Keratinocyte (primary cell): ENCODE measurements at regions not wholly inside any gene's neighbourhood (a gene's known extent, or its start where the extent isn't known, plus 50 kb on each side); places are given as distances from the start of the nearest gene placed in this dataset.
"Not testable (repeated sequence)": the region's sequence is repeated elsewhere in the genome, so short reads cannot be mapped to it uniquely, and the experiment has no call there.

Experiments
- DNase-seq: peaks from one replicate; pipeline ENCODE4 v3.0.0-alpha.2; 2011; ENCODE audit warnings: low read depth, missing footprints, low spot score
- FAIRE-seq: peaks from 2 replicates; lab custom pipeline; 2011; peaks lifted over from hg19 to GRCh38; lab: Jason Lieb, UNC
- H2AFZ ChIP-seq: 2 replicates; pipeline ENCODE4 v1.6.0; 2012; ENCODE audit warnings: low read length, control low read depth, inconsistent platforms; ENCODE audit not compliant: control insufficient read depth
- H3K27ac ChIP-seq: 2 replicates; pipeline ENCODE4 v1.5.1; 2011; ENCODE audit warnings: low read length; ENCODE audit not compliant: control insufficient read depth, insufficient read depth
- H3K27me3 ChIP-seq: 3 replicates; pipeline ENCODE4 v1.6.0; 2011; ENCODE audit warnings: low read length; ENCODE audit not compliant: control insufficient read depth, insufficient read depth; ENCODE audit errors: extremely low read depth
- H3K36me3 ChIP-seq, 2 experiments: 2 replicates in 1 of 2; 3 replicates in 1 of 2; pipeline ENCODE4 v1.5.1; 2011; ENCODE audit warnings: low read length in 2 of 2, mild to moderate bottlenecking in 1 of 2; ENCODE audit not compliant: control insufficient read depth in 2 of 2, insufficient read depth in 2 of 2; ENCODE audit errors: extremely low read depth in 1 of 2
- H3K4me1 ChIP-seq: 3 replicates; pipeline ENCODE4 v1.5.1; 2011; ENCODE audit warnings: low read length; ENCODE audit not compliant: control insufficient read depth, insufficient read depth; ENCODE audit errors: extremely low read depth
- H3K4me2 ChIP-seq: 3 replicates; pipeline ENCODE4 v1.6.0; 2011; ENCODE audit warnings: low read depth, low read length; ENCODE audit not compliant: control insufficient read depth, insufficient read depth; ENCODE audit errors: extremely low read depth
- H3K4me3 ChIP-seq, 3 experiments: fragments of 200-600 bp in 1 of 3; sonication (generic) in 1 of 3; 2 replicates in 2 of 3; 3 replicates in 1 of 3; pipeline ENCODE4 v1.5.1; 2011 to 2016; ENCODE audit warnings: low read length in 3 of 3, mild to moderate bottlenecking in 3 of 3, control low read depth in 2 of 3, inconsistent platforms in 1 of 3, low read depth in 1 of 3, mixed read lengths in 1 of 3, mixed run types in 1 of 3, moderate library complexity in 1 of 3; ENCODE audit not compliant: control insufficient read depth in 2 of 3, insufficient read depth in 2 of 3; ENCODE audit errors: extremely low read depth in 1 of 3
- H3K79me2 ChIP-seq: 2 replicates; pipeline ENCODE4 v1.6.0; 2012; ENCODE audit warnings: low read length; ENCODE audit not compliant: control insufficient read depth, insufficient read depth
- H3K9ac ChIP-seq: 3 replicates; pipeline ENCODE4 v1.6.0; 2011; ENCODE audit warnings: low read length; ENCODE audit not compliant: control insufficient read depth, insufficient read depth; ENCODE audit errors: extremely low read depth
- H3K9me1 ChIP-seq: 3 replicates; pipeline ENCODE4 v1.6.0; 2011; ENCODE audit warnings: low read length; ENCODE audit not compliant: control insufficient read depth, insufficient read depth; ENCODE audit errors: extremely low read depth
- H3K9me3 ChIP-seq: 2 replicates; pipeline ENCODE4 v1.5.1; 2012; ENCODE audit warnings: low read depth, low read length; ENCODE audit not compliant: control insufficient read depth
- H4K20me1 ChIP-seq: 3 replicates; pipeline ENCODE4 v1.6.0; 2011; ENCODE audit warnings: low read length; ENCODE audit not compliant: control insufficient read depth, insufficient read depth; ENCODE audit errors: extremely low read depth
- CTCF ChIP-seq, 3 experiments: IDR thresholded peaks in 1 of 3; conservative IDR thresholded peaks in 1 of 3; optimal IDR thresholded peaks in 1 of 3; 2 replicates in 2 of 3; 3 replicates in 1 of 3; pipeline versions ENCODE3 to v1.5.1; 2011; ENCODE audit warnings: low read length in 3 of 3, mild to moderate bottlenecking in 3 of 3, moderate library complexity in 2 of 3, control low read depth in 1 of 3, inconsistent platforms in 1 of 3; ENCODE audit not compliant: insufficient read depth in 2 of 3; ENCODE audit errors: extremely low read depth in 1 of 3
- EZH2 ChIP-seq: IDR thresholded peaks from one replicate; pipeline ENCODE4 v1.6.1; 2012; ENCODE audit warnings: inconsistent platforms, mild to moderate bottlenecking, low read length, moderate library complexity
- dilution Hi-C: fragments of 300-500 bp; cut with MboI; formaldehyde crosslinking; loops from one replicate; pipeline ENCODE4 v1.7.0; 2020; ENCODE audit warnings: low sequenced_read_pairs; ENCODE audit not compliant: extremely low pct_ligation_motif_present

- Histone ChIP-seq H3K9me3 (no peaks in the 10 kb centered on the region), H3K9me1 (no peaks in the 10 kb centered on the region), H4K20me1 (no peaks in the 10 kb centered on the region), H3K4me3 (no peak overlapping the region), H3K27me3 (no peaks in the 10 kb centered on the region), H3K27ac (no peak overlapping the region), H3K9ac (no peak overlapping the region), H3K79me2 (no peaks in the 10 kb centered on the region), H2AFZ (no peak overlapping the region), H3K4me1 (peaks cover 5% of the 10 kb centered on the region), H3K4me2 (no peak overlapping the region), H3K36me3 (no peaks in the 10 kb centered on the region)
- no peak for FAIRE-seq
- TF ChIP-seq EZH2: no peak
- no peak for TF ChIP-seq CTCF (optimal IDR thresholded peaks at IDR 0.05 in 1 of 3, IDR thresholded peaks at IDR 0.05 in 1 of 3, conservative IDR thresholded peaks at IDR 0.05 in 1 of 3; ENCODE audit: extremely low read depth in 1 of 3, insufficient read depth in 2 of 3, low read length in 3 of 3)
- DNase-seq: no peak
- dilution Hi-C loops: no loop called here
Observed at GRCh38 chr7:16266877-16267276, 154.5 kb downstream of the CRPPA start.

GRCh38 chr7:16266470-16266869 lies 154.9 kb downstream of the CRPPA start:
- H3K4me1 ChIP-seq, FAIRE-seq, H3K9me3 ChIP-seq, H3K9me1 ChIP-seq, H2AFZ ChIP-seq, H3K4me3 ChIP-seq, H3K9ac ChIP-seq, dilution Hi-C loops, H4K20me1 ChIP-seq, H3K27ac ChIP-seq, H3K27me3 ChIP-seq, H3K36me3 ChIP-seq, H3K79me2 ChIP-seq, DNase-seq, H3K4me2 ChIP-seq: not testable (repeated sequence)

- no peak for DNase-seq
- no peaks in the 10 kb centered on the region for H3K9me3 ChIP-seq
- H2AFZ ChIP-seq: no peak overlapping the region
- H3K4me3 ChIP-seq: no peak overlapping the region
- no peaks in the 10 kb centered on the region for H4K20me1 ChIP-seq
- no peaks in the 10 kb centered on the region for H3K36me3 ChIP-seq
- H3K9me1 ChIP-seq: no peaks in the 10 kb centered on the region
- H3K9ac ChIP-seq: no peak overlapping the region
- TF ChIP-seq EZH2: no peak
- no peak overlapping the region for H3K27ac ChIP-seq
- dilution Hi-C loops: no loop called here
- no peak overlapping the region for H3K4me2 ChIP-seq
- no peak for FAIRE-seq
- H3K27me3 ChIP-seq: no peaks in the 10 kb centered on the region
- no peaks in the 10 kb centered on the region for H3K79me2 ChIP-seq
- H3K4me1 ChIP-seq: peaks cover 5% of the 10 kb centered on the region
Observed at GRCh38 chr7:16265863-16266458, 155.4 kb downstream of the CRPPA start.
